GM18505 (cell line): ENCODE measurements at regions not wholly inside any gene's neighbourhood (a gene's known extent, or its start where the extent isn't known, plus 50 kb on each side); places are given as distances from the start of the nearest gene placed in this dataset.
"Not testable (repeated sequence)": the region's sequence is repeated elsewhere in the genome, so short reads cannot be mapped to it uniquely, and the experiment has no call there.

Experiments
- ATAC-seq: cut with Tn5 transposase; IDR thresholded peaks from one replicate; pipeline ENCODE4 v1.9.1; 2021; ENCODE audit not compliant: unreplicated experiment

DNA sequence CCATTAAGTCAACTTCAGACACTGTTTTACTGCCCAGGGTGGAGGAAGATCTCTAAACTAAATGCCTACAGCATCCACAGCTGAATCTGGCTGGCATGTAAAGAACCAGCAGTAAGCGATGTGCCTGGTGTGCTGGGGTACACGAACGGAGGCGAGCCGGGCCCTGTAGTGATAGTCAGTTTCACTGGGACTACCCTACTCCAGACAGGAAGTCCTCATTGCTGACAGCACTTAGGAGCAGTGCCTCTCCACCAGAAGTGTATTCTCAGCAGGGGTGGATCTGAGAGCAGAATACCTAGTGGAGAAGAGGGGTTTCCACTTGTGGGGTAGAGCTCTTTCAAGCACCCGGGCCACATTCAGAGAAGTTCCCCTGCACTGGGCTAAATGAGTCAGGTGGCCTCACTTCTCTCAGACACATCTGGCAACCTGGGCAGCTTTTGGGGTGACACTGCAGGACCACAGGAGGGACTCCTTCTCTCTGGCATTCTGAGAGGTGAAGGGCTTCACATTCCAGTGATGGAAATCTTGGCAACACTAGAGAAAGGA lies 290.3 kb upstream of the PLGLB1 start:
- ATAC-seq = not testable (repeated sequence)

DNA sequence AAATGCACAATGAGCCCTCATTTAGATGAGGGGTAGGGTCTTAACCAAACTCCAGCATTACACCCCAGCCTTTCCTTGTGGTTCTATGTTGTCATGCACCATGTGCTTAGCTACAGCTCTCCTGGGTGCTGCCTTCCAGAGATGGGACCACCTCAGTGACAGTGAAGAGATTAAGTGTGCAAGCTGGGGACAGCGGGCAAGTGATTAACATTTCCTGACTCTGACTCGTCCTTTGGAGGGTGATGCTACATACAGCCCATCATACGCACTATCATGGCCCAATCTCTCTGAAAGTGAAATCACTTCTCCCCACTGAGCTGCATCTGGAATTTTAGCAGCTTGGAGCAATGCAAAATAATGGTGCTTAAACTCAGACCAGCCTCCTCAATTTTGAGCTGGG lies 293.0 kb upstream of the PLGLB1 start:
- not testable (repeated sequence) for ATAC-seq

DNA sequence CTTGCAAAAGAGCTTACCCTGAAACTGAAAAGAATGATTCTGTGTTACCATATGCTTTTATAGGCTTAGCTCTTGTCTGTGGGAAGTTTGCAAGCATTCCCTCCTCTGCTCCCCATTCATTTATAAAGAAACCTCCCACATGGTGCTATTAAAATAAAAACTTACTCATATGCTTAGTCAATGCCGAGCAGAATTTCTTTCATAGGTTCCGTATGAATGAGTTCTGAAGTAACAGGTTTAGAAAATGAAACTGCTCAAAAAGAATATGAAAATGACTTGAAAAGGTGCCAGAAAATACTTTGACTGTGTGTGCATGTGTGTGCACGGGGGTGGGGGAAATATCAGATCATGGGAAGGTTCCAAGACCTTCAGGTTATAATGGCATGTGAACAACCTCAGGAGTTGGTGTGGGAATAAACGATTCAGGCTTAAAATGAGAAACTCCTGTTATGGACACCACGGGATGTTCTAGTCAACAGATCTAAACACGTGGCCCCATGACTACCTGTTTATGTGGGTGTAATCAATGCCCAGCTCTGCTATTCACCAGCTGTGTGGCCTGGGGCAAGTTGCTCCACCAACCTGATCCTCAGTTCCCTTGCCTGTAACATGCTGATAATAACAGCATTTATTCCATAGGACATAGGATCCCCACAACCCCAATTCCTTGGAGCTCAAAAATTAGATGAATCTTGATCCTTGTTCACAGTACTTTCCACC lies 293.7 kb upstream of the PLGLB1 start:
- ATAC-seq = not testable (repeated sequence)

DNA sequence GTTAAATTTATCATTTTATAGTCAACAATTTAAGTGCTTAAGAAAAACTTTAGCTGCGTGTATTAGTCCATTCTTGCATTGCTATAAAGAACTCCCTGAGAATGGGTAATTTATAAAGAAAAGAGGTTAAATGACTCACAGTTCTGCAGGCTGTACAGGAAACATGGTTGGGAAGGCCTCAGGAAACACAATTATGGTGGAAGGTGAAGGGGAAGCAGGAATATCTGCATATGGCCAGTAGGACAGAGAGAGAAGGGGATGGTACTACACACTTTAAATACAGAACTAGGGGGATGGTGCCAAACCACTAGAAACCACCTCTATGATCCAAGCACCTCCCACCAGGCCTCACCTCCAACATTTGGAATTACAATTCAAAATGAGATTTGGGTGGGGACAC lies 295.5 kb upstream of the PLGLB1 start:
- not testable (repeated sequence) for ATAC-seq

DNA sequence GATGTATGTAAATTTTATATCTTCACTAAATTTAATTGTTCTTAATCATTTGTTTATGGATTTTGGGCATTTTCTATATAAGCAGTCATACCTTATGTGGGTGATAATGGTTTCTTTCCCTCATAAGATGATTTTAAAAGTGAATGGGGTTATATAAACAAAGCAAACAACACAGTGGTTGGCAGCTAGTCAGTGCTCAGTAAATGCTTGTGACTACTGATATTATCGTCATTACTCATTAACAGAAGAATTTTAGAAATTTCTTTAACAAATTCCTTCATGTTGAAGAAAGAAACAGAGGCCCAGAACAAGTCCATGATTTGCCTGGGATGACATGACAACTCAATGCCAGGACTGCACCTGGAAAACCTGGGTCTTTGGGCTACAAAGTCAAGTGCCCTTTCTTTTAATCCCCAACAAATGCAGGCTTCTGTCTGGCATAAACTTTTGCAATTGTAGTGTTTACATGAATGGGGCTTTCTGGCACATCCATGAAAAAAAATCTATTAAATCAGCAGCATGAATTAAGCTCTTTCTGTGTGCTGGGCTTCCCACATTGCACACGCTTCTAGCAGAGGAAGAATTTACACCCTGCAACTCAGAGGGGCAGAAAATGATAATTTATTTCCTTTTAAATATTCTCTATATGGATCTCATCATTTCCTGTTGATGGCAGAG lies 297.3 kb upstream of the PLGLB1 start:
- ATAC-seq = not testable (repeated sequence)

DNA sequence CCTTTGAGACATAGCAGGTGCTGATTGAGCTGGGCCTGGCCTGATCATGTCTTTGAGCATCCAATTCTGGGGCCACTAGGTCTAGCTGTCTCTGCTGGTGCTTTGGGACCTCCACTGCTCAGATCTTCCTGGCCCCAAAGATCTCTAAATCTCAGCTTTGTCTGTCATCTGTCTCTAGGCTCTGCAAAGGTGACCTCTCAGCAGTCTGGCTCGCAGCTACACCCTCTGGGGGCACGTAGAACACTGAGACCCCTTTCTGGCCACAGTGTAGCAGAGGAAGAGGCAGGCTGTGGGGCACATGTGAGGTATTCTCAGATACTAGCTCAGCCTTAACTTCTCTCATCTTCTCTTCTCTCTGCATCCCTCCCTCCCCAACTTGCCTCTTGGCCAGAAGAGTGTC lies 298.1 kb upstream of the PLGLB1 start:
- ATAC-seq = not testable (repeated sequence)

DNA sequence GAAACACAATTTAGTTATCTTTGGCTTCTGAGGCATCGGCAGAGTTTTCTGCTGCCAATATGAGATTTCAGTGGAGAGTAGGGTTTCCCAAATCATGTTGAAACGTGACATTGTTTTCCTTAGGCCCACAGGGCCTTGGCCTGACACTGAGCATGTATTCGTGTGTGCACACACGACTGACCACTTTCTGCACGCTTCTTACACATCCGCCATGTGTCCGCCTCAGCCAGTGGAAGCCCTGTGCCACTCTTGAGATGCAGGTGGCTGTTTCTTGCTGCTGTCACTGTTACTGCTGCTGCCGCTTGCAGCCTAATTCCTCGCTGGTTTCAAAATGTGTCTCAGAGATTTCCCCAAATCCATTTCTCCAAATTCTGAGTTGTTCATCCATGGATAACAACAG lies 299.6 kb upstream of the PLGLB1 start:
- not testable (repeated sequence) for ATAC-seq

DNA sequence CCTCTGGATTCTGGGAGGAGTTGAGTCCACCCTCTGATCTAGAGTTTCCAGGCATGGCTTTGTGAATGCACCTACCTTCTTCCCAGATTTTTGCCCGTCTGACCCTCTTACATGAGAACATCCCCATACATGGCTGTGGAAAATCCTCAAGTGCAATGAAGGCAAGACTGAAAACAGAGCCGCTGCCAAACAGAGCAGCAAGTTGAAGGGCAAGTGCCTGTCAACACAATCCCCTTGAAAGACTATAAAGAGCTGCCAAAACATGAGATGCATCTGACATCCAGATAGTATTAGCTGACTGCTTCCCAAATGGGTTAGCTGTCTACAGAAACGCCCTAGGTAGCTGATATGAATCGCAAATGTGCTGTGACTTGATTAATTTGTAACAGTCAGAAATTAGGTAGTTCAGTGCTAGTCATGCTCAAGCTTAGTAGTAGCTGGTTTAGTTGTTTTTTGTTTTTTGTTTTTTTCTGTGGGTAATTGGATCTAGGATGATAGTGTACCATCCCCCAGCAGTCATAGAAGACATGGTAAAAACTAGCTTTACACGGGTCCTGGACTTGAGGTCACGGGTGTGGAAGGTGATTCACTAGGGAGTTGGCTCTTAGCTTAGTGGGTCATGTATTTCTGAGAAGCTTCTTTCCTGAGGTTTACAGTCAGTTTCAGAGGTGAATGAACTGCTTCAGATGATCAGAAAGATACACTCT lies 302.8 kb upstream of the PLGLB1 start:
- ATAC-seq = not testable (repeated sequence)

DNA sequence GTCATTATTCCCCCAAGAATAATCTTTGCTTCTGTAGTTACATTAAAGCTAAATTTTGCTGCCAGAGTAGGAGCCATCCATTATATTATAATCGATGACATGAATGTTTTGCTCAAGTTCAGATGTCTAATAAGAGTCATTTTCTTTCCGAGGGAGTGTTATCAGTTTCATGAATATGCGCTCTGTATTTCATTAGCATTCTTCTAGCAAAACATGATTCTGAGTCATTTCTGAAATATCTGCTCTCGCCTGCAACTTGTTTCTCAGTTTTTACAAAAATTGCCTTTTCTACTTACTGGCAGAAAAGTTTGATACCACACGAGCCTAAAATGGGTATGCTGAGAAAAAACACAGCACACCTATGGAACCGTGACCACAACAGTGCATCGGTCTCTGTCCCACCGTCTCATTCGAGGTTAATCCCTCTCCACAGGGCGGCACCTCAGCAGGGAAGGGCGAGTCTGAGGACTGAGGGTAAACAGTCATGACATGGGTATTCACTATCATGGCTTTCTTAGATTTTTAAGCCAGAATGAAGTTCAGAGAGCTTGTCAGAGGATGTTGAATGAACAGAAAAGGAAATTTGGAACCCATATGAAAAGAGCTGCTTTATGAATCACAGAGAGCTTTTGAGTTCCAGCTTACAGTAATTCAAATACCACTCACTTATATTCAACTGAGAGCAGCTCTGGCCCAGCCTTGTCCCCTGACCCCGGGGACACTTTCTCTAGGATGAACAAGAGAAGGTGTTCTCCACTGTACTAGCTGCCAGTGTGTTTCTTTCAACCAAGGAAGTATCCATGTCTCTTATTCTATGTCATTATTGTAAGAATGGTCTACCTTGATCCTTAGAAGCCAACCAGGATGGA lies 303.6 kb upstream of the PLGLB1 start:
- not testable (repeated sequence) for ATAC-seq

DNA sequence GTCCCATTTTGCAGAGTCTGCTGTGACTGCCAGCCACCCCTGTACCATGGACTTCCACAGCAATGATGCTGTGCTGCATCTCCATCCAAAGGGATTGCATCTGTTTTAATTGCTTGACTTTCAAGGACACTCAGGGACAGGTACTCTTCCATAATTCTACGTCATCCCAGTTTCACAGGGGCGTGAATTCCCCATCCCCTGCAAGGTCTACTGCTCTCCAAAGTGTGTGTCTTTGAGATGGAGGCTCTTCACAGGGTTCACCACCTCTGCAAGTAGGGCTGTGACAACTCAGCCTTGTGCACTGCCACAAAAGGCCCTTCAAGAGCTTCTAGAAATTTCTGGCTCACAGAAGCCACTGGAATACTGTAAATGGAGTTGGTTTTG lies 304.3 kb upstream of the PLGLB1 start:
- not testable (repeated sequence) for ATAC-seq

DNA sequence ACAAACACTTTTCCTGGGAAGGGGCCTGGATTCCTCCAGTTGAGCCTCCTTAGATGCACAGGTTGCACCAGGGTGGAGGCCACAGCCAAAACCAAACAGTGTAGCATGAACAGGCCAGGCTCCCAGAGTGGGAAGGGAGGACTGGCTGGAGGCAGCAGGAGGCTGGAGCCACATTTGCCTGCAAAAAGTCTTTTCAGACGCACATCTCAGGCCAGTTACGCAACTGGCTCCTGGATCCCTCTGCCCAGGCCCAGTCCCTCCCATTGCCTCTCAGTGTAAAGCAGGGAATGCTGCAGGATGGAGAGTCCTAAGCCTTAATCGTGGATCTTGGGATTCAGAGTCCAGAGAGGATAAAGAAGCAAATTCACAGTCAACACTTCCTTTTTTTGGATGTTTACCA lies 305.1 kb upstream of the PLGLB1 start:
- not testable (repeated sequence) for ATAC-seq

DNA sequence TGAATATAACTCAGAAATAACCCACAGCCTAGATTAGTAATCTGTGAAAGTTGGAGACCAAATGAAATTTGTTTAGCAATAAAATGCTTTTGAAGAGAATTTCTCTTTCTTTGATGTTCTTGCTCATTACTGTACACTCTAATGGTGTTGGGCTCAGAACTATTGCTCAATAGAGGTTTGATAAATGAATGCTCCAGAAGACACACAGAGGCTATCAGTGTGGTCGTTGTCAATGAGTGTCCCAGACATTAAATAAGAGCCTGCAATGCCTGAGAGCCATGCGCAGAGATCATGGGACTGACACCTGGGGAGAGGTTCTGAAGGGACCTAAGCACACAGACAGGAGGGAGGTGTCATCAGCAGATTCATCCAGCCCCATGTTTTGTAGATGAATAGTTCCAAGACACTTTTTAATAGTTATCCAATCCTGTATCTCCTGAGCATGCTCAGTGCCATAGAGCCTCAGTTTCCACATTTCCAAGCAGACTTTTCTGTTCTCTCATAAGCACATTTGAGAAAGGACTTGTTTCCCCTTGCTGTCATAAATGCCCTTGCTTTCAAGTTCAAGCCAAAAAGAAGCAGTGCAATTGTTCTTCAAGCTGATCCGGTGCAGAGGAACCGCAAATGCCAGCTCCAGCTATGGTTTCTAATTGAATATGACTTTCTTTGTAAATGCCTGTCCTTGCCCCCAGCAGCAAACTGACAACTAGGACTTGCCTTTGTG lies 306.2 kb upstream of the PLGLB1 start:
- ATAC-seq = not testable (repeated sequence)

DNA sequence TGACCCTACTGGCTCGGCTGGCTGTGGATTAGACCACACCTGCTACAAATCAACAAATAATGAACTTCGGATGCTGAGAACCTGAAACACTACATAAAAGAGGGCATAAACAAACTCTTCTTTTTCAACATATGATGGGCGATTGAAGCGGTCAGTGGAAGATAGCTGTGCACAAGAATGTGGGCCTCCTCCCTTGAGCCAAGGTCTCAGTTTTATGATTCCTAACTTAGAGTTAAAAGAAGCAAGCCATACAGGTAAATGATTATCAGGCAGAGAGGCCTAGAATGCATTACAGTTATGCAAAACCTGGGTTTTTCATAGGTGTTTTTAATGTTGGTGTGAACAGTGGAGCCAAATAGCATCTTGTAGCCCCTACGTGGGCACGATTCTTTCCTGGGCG lies 307.9 kb upstream of the PLGLB1 start:
- ATAC-seq = not testable (repeated sequence)

DNA sequence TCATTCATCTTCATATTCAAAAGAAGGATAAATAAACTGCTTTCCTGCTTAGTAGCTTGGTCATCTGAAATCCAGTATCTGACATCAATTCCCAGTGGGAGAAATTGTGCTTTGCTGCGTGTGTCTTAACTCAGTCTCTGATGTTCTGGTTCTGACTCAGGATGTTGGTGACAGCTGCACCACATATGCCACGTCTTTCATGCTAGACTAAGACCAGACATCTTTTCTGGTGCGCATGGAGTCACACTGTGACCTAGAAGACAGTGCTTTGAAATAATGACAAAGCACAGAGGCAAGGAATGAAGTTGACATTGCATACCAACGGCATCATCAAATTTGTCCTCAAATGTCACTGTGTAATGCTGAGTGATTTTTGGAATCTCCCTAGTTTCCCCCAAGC lies 308.8 kb upstream of the PLGLB1 start:
- not testable (repeated sequence) for ATAC-seq

DNA sequence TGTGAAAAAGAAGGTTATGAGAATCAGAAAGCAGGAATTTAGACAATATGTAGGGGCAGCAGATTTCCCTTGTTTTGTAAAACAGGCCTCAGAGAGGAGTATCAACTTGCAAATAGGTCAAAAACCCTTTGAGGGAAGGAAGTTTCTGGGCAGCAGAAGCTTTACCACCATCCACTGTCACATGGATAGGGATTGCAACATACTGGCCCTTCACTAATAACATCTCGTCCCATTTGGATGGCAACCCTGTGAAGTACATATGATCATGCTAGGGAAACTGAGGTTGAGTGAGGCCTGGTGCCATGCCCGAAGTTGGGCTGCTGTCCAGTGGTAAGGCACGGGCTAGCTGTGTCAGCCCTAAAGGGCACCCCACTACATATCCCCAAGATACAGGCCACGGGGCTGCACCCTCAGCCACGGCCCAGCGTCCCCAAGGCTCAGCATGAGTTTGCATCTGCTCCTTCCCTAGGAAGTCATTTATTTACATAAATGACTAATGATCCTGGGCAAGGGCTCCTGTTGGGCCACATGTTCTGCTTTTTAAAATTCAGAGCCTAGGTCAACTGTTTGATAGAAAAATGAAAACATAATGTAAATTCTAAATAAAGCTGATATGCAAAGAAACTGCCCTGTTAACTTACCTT lies 310.4 kb upstream of the PLGLB1 start:
- not testable (repeated sequence) for ATAC-seq

DNA sequence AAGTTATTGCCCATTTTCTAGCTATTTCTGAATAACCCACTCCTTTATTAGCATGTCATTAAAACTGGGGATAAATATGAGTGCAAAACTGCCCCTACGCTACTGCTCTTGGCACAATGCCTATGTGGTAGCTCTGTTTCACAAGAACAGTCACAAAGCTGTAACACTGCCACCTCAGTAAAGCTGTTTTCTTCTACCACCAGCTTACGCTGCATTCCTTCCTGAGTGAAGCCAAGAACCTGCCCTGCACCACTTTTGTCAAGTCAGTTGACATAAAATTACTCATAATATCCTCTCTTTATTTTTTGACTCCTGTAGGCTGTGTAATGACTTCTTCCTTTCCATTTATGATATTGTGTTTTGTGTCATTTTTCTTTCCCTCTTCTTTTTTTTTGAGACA lies 313.2 kb upstream of the PLGLB1 start:
- not testable (repeated sequence) for ATAC-seq

DNA sequence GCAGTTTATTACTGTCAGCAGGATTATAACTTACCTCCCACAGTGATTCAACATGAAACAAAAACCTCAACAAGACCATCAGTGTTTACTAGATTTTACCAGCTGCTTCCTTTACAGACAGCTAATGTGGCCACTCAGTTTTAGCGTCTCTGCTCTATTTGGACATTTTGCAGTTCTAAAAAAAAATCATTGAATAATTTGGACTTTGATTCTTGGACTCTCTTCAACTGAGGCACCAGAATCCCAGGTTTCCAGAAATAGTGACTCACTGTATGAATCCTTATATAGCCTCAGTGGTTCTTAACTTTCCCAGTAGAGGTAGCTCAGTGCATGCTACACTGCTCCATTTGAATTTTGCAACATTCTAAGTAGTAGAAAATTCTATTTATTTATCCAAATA lies 317.4 kb upstream of the PLGLB1 start:
- ATAC-seq = not testable (repeated sequence)

DNA sequence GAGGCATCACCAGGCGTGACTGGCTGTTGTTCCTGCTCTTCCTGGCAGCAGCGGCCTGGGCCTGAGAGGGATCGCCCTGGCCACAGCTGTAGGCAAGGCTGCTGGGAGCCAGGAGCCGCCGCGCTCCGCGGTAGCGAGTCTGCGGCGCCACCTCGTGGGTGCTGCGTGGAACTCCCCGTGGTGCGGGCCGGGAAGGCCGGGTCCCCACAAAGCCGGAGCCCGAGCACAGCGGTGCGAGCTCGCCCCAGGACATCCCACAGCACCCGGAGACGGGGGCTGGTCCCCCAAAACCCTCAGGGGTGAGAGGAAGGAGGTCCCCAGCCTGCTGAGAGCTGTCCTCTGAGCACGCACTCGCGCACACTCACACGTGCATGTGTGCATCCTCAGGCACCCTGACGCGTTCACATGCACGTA lies 320.0 kb upstream of the PLGLB1 start:
- not testable (repeated sequence) for ATAC-seq

DNA sequence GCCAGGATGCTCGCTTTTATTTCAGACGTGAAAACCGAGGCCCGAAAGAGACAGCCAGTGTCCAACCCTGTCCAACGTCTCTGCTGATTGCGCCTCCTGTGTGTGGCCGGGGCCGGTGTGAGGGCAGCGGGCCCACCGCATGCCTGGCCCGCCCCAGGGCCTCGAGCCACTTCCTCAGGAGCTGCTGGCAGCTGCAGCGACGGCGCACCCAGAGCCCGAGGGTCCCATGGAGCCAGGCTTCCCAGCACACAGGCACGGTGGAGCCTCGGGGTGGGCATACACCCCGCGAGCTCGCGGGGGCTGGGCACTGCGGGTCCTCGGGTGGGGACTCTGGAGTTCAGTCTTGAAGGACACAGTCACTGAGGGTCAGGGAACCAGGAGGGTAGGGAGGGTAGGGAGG lies 320.5 kb upstream of the PLGLB1 start:
- not testable (repeated sequence) for ATAC-seq
